GM12878 (cell line): ENCODE measurements at regions not wholly inside any gene's neighbourhood (a gene's known extent, or its start where the extent isn't known, plus 50 kb on each side); places are given as distances from the start of the nearest gene placed in this dataset.

Experiments
- ATAC-seq: fragments of 200-7000 bp; cut with Tn5 transposase; 3 replicates; pipeline ENCODE4 v1.9.1; 2020; ENCODE audit warnings: mild to moderate bottlenecking, moderate library complexity
- BruUV-seq: library from RNA; stranded (reverse); fragments of 400-500 nt; replicated peaks from 2 replicates; lab custom pipeline; 2021; lab: Mats Ljungman, UMichigan
- CTCF ChIA-PET: fragments of 300-600 bp; sonication (Branson Sonifier 250); formaldehyde crosslinking; extraction: SDS; loops from one replicate; lab custom pipeline; 2021; ENCODE audit warnings: inconsistent platforms; lab: Yijun Ruan, JAX
- POLR2A ChIA-PET: fragments of 350-600 bp; formaldehyde crosslinking; extraction: SDS; loops from one replicate; lab custom pipeline; 2021; ENCODE audit warnings: inconsistent platforms; lab: Charles Lee
- RAD21 ChIA-PET: fragments of 300-600 bp; sonication (Branson Sonifier 250); formaldehyde crosslinking; loops from one replicate; lab custom pipeline; 2023; ENCODE audit warnings: antibody characterized with exemption; ENCODE audit not compliant: unreplicated experiment; lab: Charles Lee
- SMC1A ChIA-PET: fragments of 300-600 bp; sonication (Branson Sonifier 250); formaldehyde crosslinking; loops from one replicate; lab custom pipeline; 2023; ENCODE audit not compliant: unreplicated experiment, uncharacterized antibody; lab: Charles Lee
- DNase-seq: peaks from one replicate; pipeline ENCODE4 v3.0.0-alpha.2; 2011; ENCODE audit warnings: low read depth, low spot score
- FAIRE-seq: peaks from 3 replicates; lab custom pipeline; 2011; peaks lifted over from hg19 to GRCh38; lab: Jason Lieb, UNC
- H2AFZ ChIP-seq: 2 replicates; pipeline ENCODE4 v1.6.0; 2011; ENCODE audit warnings: low read depth, low read length, control low read depth; ENCODE audit not compliant: control insufficient read depth
- H3K27ac ChIP-seq: 2 replicates; pipeline ENCODE4 v1.5.1; 2011; ENCODE audit warnings: control low read depth; ENCODE audit not compliant: control insufficient read depth, insufficient read depth
- H3K27me3 ChIP-seq, 2 experiments: replicated peaks in 1 of 2; 2 replicates each; pipeline versions ENCODE4 v1.6.0 to v1.6.1; 2011; ENCODE audit warnings: low read length in 1 of 2; ENCODE audit not compliant: control insufficient read depth in 2 of 2, insufficient read depth in 2 of 2
- H3K36me3 ChIP-seq, 2 experiments: 2 replicates each; pipeline ENCODE4 v1.5.1; 2011; ENCODE audit warnings: low read length in 1 of 2; ENCODE audit not compliant: control insufficient read depth in 2 of 2, insufficient read depth in 2 of 2
- H3K4me1 ChIP-seq: 2 replicates; pipeline ENCODE4 v1.6.1; 2011; ENCODE audit warnings: mild to moderate bottlenecking, low read length, moderate library complexity, mixed read lengths; ENCODE audit not compliant: control insufficient read depth, insufficient read depth
- H3K4me2 ChIP-seq: 2 replicates; pipeline ENCODE4 v1.6.0; 2011; ENCODE audit warnings: control low read depth; ENCODE audit not compliant: control insufficient read depth, insufficient read depth
- H3K4me3 ChIP-seq: fragments of 200-600 bp; sonication (generic); 2 replicates; pipeline ENCODE4 v1.5.1; 2016
- H3K79me2 ChIP-seq: 2 replicates; pipeline ENCODE4 v1.6.0; 2011; ENCODE audit warnings: low read length; ENCODE audit not compliant: control insufficient read depth, insufficient read depth
- H3K9ac ChIP-seq: 2 replicates; pipeline ENCODE4 v1.8.0; 2011; ENCODE audit warnings: low read length, control low read depth, mixed read lengths; ENCODE audit not compliant: control insufficient read depth, insufficient read depth
- H3K9me3 ChIP-seq: replicated peaks from 3 replicates; pipeline ENCODE4 v1.5.1; 2011; ENCODE audit warnings: mild to moderate bottlenecking, low read length; ENCODE audit not compliant: control insufficient read depth, insufficient read depth
- H4K20me1 ChIP-seq: 2 replicates; pipeline ENCODE4 v1.6.0; 2011; ENCODE audit not compliant: control insufficient read depth, insufficient read depth
- CBX5 ChIP-seq: sonication (generic); IDR thresholded peaks from 2 replicates; pipeline ENCODE4 v1.6.1; 2016; ENCODE audit warnings: low read depth, moderate library complexity, mild to moderate bottlenecking, inconsistent platforms
- HCFC1 ChIP-seq: fragments of 150-350 bp; IDR thresholded peaks from 2 replicates; pipeline ENCODE4 v1.6.1; 2014; ENCODE audit warnings: low read length
- in situ Hi-C: fragments of 300-500 bp; cut with MboI; formaldehyde crosslinking; loops from 9 replicates; pipeline ENCODE4 v1.14.3; 2018; ENCODE audit warnings: mixed read lengths
- intact Hi-C: fragments of 100-400 bp; cut with micrococcal nuclease; formaldehyde crosslinking; loops from one replicate; pipeline ENCODE4 v1.14.2; 2022; ENCODE audit not compliant: unreplicated experiment
- TF ChIP-seq, protein P1 (sequence below): IDR thresholded peaks from 2 replicates; pipeline ENCODE4 v1.6.1; 2011; ENCODE audit warnings: low read depth, mild to moderate bottlenecking, low read length, moderate library complexity, borderline replicate concordance; ENCODE audit errors: extremely low read depth
- TF ChIP-seq, protein P2 (sequence below): fragments of 450-650 bp; formaldehyde crosslinking; IDR thresholded peaks from 2 replicates; pipeline ENCODE4 v1.4.0; 2020; ENCODE audit warnings: mild to moderate bottlenecking, moderate library complexity
- TF ChIP-seq, protein P3 (sequence below): fragments of 450-650 bp; IDR thresholded peaks from 2 replicates; pipeline ENCODE4 v1.6.1; 2016; ENCODE audit warnings: mild to moderate bottlenecking, moderate library complexity, borderline replicate concordance

DNA sequence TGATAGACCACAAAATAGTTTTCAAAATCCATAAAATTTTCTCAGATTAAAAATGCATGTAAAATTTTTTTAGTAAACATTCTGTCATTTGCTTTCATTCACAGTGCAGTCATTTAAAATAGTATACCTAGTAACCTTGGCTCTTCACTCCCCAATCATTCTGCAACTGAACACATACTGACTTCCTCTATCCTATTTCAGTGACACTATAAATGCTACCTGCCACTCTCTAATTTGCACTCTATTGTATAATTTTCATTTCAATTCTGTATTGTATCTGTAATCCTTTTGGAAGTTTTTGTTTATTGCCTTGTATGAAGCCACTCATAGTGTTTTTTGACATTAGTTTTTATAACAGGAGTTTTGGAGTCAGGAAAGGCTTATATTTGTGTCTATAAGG lies 1029.1 kb upstream of the NCAM2 start:
- ChIA-PET RAD21 (no interaction called here), SMC1A (no interaction called here), CTCF (no interaction called here), POLR2A (no interaction called here)
- Histone ChIP-seq H3K9me3 (no peaks in the 10 kb centered on the region), H3K9ac (no peak overlapping the region), H3K36me3 (no peaks in the 10 kb centered on the region), H3K79me2 (no peaks in the 10 kb centered on the region), H3K27ac (no peak overlapping the region), H3K4me1 (no peaks in the 10 kb centered on the region), H3K4me2 (no peak overlapping the region), H3K4me3 (no peak overlapping the region), H3K27me3 (no peaks in the 10 kb centered on the region), H4K20me1 (no peaks in the 10 kb centered on the region), H2AFZ (no peak overlapping the region)
- TF ChIP-seq, protein P1, sequence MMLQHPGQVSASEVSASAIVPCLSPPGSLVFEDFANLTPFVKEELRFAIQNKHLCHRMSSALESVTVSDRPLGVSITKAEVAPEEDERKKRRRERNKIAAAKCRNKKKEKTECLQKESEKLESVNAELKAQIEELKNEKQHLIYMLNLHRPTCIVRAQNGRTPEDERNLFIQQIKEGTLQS = no peak
- TF ChIP-seq CBX5 (no peak), HCFC1 (no peak)
- TF ChIP-seq, protein P2, sequence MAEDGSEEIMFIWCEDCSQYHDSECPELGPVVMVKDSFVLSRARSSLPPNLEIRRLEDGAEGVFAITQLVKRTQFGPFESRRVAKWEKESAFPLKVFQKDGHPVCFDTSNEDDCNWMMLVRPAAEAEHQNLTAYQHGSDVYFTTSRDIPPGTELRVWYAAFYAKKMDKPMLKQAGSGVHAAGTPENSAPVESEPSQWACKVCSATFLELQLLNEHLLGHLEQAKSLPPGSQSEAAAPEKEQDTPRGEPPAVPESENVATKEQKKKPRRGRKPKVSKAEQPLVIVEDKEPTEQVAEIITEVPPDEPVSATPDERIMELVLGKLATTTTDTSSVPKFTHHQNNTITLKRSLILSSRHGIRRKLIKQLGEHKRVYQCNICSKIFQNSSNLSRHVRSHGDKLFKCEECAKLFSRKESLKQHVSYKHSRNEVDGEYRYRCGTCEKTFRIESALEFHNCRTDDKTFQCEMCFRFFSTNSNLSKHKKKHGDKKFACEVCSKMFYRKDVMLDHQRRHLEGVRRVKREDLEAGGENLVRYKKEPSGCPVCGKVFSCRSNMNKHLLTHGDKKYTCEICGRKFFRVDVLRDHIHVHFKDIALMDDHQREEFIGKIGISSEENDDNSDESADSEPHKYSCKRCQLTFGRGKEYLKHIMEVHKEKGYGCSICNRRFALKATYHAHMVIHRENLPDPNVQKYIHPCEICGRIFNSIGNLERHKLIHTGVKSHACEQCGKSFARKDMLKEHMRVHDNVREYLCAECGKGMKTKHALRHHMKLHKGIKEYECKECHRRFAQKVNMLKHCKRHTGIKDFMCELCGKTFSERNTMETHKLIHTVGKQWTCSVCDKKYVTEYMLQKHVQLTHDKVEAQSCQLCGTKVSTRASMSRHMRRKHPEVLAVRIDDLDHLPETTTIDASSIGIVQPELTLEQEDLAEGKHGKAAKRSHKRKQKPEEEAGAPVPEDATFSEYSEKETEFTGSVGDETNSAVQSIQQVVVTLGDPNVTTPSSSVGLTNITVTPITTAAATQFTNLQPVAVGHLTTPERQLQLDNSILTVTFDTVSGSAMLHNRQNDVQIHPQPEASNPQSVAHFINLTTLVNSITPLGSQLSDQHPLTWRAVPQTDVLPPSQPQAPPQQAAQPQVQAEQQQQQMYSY (CRISPR knock-in tag) = no peak
- TF ChIP-seq, protein P3, sequence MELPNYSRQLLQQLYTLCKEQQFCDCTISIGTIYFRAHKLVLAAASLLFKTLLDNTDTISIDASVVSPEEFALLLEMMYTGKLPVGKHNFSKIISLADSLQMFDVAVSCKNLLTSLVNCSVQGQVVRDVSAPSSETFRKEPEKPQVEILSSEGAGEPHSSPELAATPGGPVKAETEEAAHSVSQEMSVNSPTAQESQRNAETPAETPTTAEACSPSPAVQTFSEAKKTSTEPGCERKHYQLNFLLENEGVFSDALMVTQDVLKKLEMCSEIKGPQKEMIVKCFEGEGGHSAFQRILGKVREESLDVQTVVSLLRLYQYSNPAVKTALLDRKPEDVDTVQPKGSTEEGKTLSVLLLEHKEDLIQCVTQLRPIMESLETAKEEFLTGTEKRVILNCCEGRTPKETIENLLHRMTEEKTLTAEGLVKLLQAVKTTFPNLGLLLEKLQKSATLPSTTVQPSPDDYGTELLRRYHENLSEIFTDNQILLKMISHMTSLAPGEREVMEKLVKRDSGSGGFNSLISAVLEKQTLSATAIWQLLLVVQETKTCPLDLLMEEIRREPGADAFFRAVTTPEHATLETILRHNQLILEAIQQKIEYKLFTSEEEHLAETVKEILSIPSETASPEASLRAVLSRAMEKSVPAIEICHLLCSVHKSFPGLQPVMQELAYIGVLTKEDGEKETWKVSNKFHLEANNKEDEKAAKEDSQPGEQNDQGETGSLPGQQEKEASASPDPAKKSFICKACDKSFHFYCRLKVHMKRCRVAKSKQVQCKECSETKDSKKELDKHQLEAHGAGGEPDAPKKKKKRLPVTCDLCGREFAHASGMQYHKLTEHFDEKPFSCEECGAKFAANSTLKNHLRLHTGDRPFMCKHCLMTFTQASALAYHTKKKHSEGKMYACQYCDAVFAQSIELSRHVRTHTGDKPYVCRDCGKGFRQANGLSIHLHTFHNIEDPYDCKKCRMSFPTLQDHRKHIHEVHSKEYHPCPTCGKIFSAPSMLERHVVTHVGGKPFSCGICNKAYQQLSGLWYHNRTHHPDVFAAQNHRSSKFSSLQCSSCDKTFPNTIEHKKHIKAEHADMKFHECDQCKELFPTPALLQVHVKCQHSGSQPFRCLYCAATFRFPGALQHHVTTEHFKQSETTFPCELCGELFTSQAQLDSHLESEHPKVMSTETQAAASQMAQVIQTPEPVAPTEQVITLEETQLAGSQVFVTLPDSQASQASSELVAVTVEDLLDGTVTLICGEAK = no peak
- FAIRE-seq = no peak
- ATAC-seq = no peak
- DNase-seq = no peak
- intact Hi-C loops (no loop called here), in situ Hi-C loops (no loop called here)
- no TSS peak for BruUV-seq
